GM10248 (cell line): ENCODE measurements at regions not wholly inside any gene's neighbourhood (a gene's known extent, or its start where the extent isn't known, plus 50 kb on each side); places are given as distances from the start of the nearest gene placed in this dataset.

Source experiments
- CTCF ChIA-PET: fragments of 300-600 bp; sonication (Branson Sonifier 250); formaldehyde crosslinking; extraction: SDS; loops from one replicate; lab custom pipeline; 2021; ENCODE audit warnings: antibody characterized with exemption; lab: Yijun Ruan, JAX
- POLR2A ChIA-PET: fragments of 350-650 bp; sonication (Branson Sonifier 250); formaldehyde crosslinking; extraction: SDS; loops from one replicate; lab custom pipeline; 2020; ENCODE audit warnings: antibody characterized with exemption; lab: Yijun Ruan, JAX
- DNase-seq: peaks from one replicate; pipeline ENCODE4 v3.0.0; 2012; ENCODE audit errors: extremely low spot score
- CTCF ChIP-seq: IDR thresholded peaks from 2 replicates; pipeline ENCODE4 v1.5.1; 2012; ENCODE audit warnings: mild to moderate bottlenecking, low read depth; ENCODE audit errors: extremely low read depth, missing control alignments, control extremely low read depth

GRCh38 chr4:63921561-63921960 is 487.7 kb downstream of the TECRL start:
- no peak for DNase-seq
- ChIA-PET POLR2A (no interaction called here), CTCF (interaction anchor here (0.8 to 0.9 kb wide), 2 partner anchors 8 to 15 kb away, joined by 3 to 4 read pairs; no protein-coding TSS in a partner anchor)
- no peak for TF ChIP-seq CTCF

- CTCF ChIA-PET, result no interaction called here
- no peak for DNase-seq
- no peak for TF ChIP-seq CTCF
- POLR2A ChIA-PET, result no interaction called here
Observed at GRCh38 chr4:63919636-63920365, 489.4 kb downstream of the TECRL start.

- no peak for DNase-seq
- TF ChIP-seq CTCF, result no peak
- CTCF ChIA-PET, result interaction anchor here (1.4 kb wide), 1 partner anchor 15 kb away, joined by 4 read pairs; no protein-coding TSS in a partner anchor
- POLR2A ChIA-PET, result no interaction called here
Observed at GRCh38 chr4:63906660-63907183, 502.5 kb downstream of the TECRL start.

GRCh38 chr4:63904201-63904600 is 505.0 kb downstream of the TECRL start:
- no peak for DNase-seq
- CTCF ChIA-PET, result interaction anchor here (1.1 kb wide), 1 partner anchor 12 kb away, joined by 3 read pairs; no protein-coding TSS in a partner anchor
- POLR2A ChIA-PET, result no interaction called here
- TF ChIP-seq CTCF, result no peak

GRCh38 chr4:63901304-63901703 is 507.9 kb downstream of the TECRL start:
- ChIA-PET POLR2A (no interaction called here), CTCF (no interaction called here)
- no peak for DNase-seq
- TF ChIP-seq CTCF, result no peak

GRCh38 chr4:63898961-63899360 is 510.3 kb downstream of the TECRL start:
- POLR2A ChIA-PET, result no interaction called here
- DNase-seq, result no peak
- no peak for TF ChIP-seq CTCF
- CTCF ChIA-PET, result no interaction called here
